MCF 10A (cell line): ENCODE measurements at regions not wholly inside any gene's neighbourhood (a gene's known extent, or its start where the extent isn't known, plus 50 kb on each side); places are given as distances from the start of the nearest gene placed in this dataset.

Experiments used
- BruUV-seq: library from RNA; stranded (reverse); fragments of 400-500 nt; replicated peaks from 2 replicates; lab custom pipeline; 2021; lab: Mats Ljungman, UMichigan
- CTCF ChIA-PET: fragments of 300-600 bp; sonication (Branson Sonifier 250); formaldehyde crosslinking; extraction: SDS; loops from one replicate; lab custom pipeline; 2021; ENCODE audit warnings: antibody characterized with exemption, inconsistent platforms; lab: Yijun Ruan, JAX
- POLR2A ChIA-PET: fragments of 300-600, 350-650 bp; sonication (Branson Sonifier 250); formaldehyde crosslinking; extraction: SDS; loops from one replicate; lab custom pipeline; 2020; ENCODE audit warnings: antibody characterized with exemption, inconsistent platforms; lab: Yijun Ruan, JAX
- DNase-seq: peaks from one replicate; pipeline ENCODE4 v3.0.0-alpha.2; 2018; ENCODE audit not compliant: unreplicated experiment
- H3K27ac Mint-ChIP-seq: one replicate; pipeline ENCODE4 v1.8.0; 2022; ENCODE audit warnings: mild to moderate bottlenecking, low read depth, mixed read lengths; ENCODE audit not compliant: unreplicated experiment
- H3K27me3 Mint-ChIP-seq: one replicate; pipeline ENCODE4 v1.8.0; 2022; ENCODE audit warnings: mixed read lengths; ENCODE audit not compliant: insufficient read depth, unreplicated experiment
- H3K36me3 Mint-ChIP-seq: one replicate; pipeline ENCODE4 v1.8.0; 2022; ENCODE audit warnings: mild to moderate bottlenecking, moderate library complexity, mixed read lengths; ENCODE audit not compliant: insufficient read depth, unreplicated experiment
- H3K4me1 Mint-ChIP-seq: one replicate; pipeline ENCODE4 v1.8.0; 2022; ENCODE audit warnings: mixed read lengths; ENCODE audit not compliant: insufficient read depth, unreplicated experiment
- H3K4me3 Mint-ChIP-seq: one replicate; pipeline ENCODE4 v1.8.0; 2022; ENCODE audit warnings: mild to moderate bottlenecking, moderate library complexity, mixed read lengths; ENCODE audit not compliant: unreplicated experiment
- H3K9me3 Mint-ChIP-seq: one replicate; pipeline ENCODE4 v1.8.0; 2022; ENCODE audit warnings: mixed read lengths; ENCODE audit not compliant: unreplicated experiment
- CTCF ChIP-seq: fragments of 200-600 bp; IDR thresholded peaks from one replicate; pipeline ENCODE4 v1.8.0; 2022; ENCODE audit warnings: antibody characterized with exemption, mild to moderate bottlenecking; ENCODE audit not compliant: unreplicated experiment
- intact Hi-C: fragments of 100-400 bp; cut with micrococcal nuclease; formaldehyde crosslinking; loops from 2 replicates; pipeline ENCODE4 v1.14.1; 2022

GRCh38 chr3:161576311-161576710 lies 79.7 kb downstream of the OTOL1 start:
- intact Hi-C loops = no loop called here

GRCh38 chr3:161576714-161577510 lies 80.3 kb downstream of the OTOL1 start:
- Mint-ChIP-seq H3K36me3 (no peaks in the 10 kb centered on the region), H3K27me3 (no peaks in the 10 kb centered on the region), H3K4me3 (no peak overlapping the region), H3K27ac (no peak overlapping the region), H3K4me1 (peaks cover 14% of the 10 kb centered on the region), H3K9me3 (no peaks in the 10 kb centered on the region)
- DNase-seq = peak; percentile 22
- intact Hi-C loops = no loop called here
- ChIA-PET POLR2A (no interaction called here), CTCF (no interaction called here)
- no TSS peak for BruUV-seq
- no peak for TF ChIP-seq CTCF

More at GRCh38 chr3:161576311-161576710, 79.7 kb downstream of the OTOL1 start:
- CTCF ChIA-PET = no interaction called here
- Mint-ChIP-seq H3K4me3 (no peak overlapping the region), H3K27me3 (no peaks in the 10 kb centered on the region), H3K36me3 (no peaks in the 10 kb centered on the region), H3K4me1 (peaks cover 11% of the 10 kb centered on the region), H3K27ac (no peak overlapping the region), H3K9me3 (no peaks in the 10 kb centered on the region)
- TF ChIP-seq CTCF = no peak
- BruUV-seq = no TSS peak
- POLR2A ChIA-PET = no interaction called here
- DNase-seq = no peak

- H3K27me3 Mint-ChIP-seq = no peaks in the 10 kb centered on the region
- no peak overlapping the region for H3K4me3 Mint-ChIP-seq
- CTCF ChIA-PET = no interaction called here
- intact Hi-C loops = no loop called here
- no peak overlapping the region for H3K27ac Mint-ChIP-seq
- H3K36me3 Mint-ChIP-seq = no peaks in the 10 kb centered on the region
- POLR2A ChIA-PET = no interaction called here
- TF ChIP-seq CTCF = no peak
- DNase-seq = no peak
- H3K4me1 Mint-ChIP-seq = peaks cover 14% of the 10 kb centered on the region
- no peaks in the 10 kb centered on the region for H3K9me3 Mint-ChIP-seq
- no TSS peak for BruUV-seq
Measured at GRCh38 chr3:161577662-161578061, 81.1 kb downstream of the OTOL1 start.

GRCh38 chr3:161579395-161580126 lies 83.0 kb downstream of the OTOL1 start:
- no peak for DNase-seq
- intact Hi-C loops = no loop called here
- POLR2A ChIA-PET = interaction anchor here (0.5 kb wide), 1 partner anchor 21 kb away, joined by 3 read pairs; no protein-coding TSS in a partner anchor
- Mint-ChIP-seq H3K4me1 (peaks cover 10% of the 10 kb centered on the region), H3K27ac (no peak overlapping the region), H3K4me3 (no peak overlapping the region), H3K9me3 (no peaks in the 10 kb centered on the region), H3K27me3 (no peaks in the 10 kb centered on the region), H3K36me3 (peaks cover 5% of the 10 kb centered on the region)
- TF ChIP-seq CTCF = no peak
- CTCF ChIA-PET = interaction anchor here (0.7 to 1.5 kb wide), 2 partner anchors 10 to 1457 kb away, joined by 3 to 4 read pairs; no protein-coding TSS in a partner anchor
- no TSS peak for BruUV-seq
